ENCODE measurements at regions not wholly inside any gene's neighbourhood (a gene's known extent, or its start where the extent isn't known, plus 50 kb on each side); places are given as distances from the start of the nearest gene placed in this dataset.

DNA sequence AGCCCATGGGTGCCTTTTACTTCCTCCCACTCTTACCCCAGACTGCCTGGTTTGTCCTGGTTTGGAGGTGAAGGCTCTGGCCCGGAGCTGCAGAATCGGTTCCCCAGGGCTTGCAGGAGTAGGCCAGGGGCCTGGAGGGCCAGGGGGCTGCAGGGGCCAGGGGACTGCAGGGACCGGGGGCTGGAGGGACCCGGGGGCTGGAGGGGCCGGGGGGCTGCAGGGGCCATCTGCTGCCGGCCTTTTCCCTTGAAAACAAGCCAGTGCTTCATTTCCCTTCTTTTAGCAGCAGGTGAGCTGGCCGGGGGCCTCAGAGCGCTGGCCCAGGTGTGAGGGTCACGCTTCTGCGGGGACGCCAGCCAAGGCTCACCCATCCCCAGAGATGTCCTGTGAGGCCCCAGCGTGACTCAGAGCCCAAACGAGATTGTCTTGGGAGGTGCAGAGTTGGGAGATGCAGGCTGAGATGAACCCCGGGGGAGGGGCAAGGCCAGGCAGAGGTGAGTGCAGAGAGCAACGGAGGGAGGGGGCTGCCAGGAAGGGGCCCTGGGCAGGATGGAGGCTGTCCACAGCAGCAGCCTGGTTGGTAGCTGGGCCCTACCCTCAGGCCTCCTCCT, 154.9 kb downstream of the KIF26A start:
- Histone ChIP-seq H3K79me2 (ENCODE audit: control insufficient read depth, insufficient read depth, low read length) (no peaks in the 10 kb centered on the region), H3K36me3 (ENCODE audit: control insufficient read depth, insufficient read depth, low read length) (no peaks in the 10 kb centered on the region), H3K4me1 (ENCODE audit: control insufficient read depth, extremely low read depth, insufficient read depth, low read length) (no peaks in the 10 kb centered on the region), H3K27me3 (ENCODE audit: control insufficient read depth, insufficient read depth, low read length) (no peaks in the 10 kb centered on the region), H3K9me3 (ENCODE audit: control insufficient read depth, insufficient read depth, low read depth, low read length) (no peaks in the 10 kb centered on the region), H3K27ac (ENCODE audit: insufficient read depth, low read length) (no peak overlapping the region), H3K9ac (ENCODE audit: insufficient read depth, low read length) (no peak overlapping the region), H2AFZ (ENCODE audit: low read length) (no peak overlapping the region), H4K20me1 (ENCODE audit: control insufficient read depth, extremely low read depth, insufficient read depth, low read length) (no peaks in the 10 kb centered on the region), H3K4me3 (replicated peaks in 1 of 4; ENCODE audit: control extremely low read depth in 1 of 4, insufficient read depth in 1 of 4, low read depth in 3 of 4, low read length in 4 of 4) (no peak overlapping the region), H3K4me2 (ENCODE audit: extremely low read depth, insufficient read depth, low read length) (no peak overlapping the region)
- no peak for DNase-seq (ENCODE audit: low read depth in 2 of 2)
- TF ChIP-seq, protein P1, sequence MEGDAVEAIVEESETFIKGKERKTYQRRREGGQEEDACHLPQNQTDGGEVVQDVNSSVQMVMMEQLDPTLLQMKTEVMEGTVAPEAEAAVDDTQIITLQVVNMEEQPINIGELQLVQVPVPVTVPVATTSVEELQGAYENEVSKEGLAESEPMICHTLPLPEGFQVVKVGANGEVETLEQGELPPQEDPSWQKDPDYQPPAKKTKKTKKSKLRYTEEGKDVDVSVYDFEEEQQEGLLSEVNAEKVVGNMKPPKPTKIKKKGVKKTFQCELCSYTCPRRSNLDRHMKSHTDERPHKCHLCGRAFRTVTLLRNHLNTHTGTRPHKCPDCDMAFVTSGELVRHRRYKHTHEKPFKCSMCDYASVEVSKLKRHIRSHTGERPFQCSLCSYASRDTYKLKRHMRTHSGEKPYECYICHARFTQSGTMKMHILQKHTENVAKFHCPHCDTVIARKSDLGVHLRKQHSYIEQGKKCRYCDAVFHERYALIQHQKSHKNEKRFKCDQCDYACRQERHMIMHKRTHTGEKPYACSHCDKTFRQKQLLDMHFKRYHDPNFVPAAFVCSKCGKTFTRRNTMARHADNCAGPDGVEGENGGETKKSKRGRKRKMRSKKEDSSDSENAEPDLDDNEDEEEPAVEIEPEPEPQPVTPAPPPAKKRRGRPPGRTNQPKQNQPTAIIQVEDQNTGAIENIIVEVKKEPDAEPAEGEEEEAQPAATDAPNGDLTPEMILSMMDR (conservative IDR thresholded peaks at IDR 0.05 in 1 of 2, IDR thresholded peaks at IDR 0.05 in 1 of 2; ENCODE audit: low read depth in 1 of 2, low read length in 2 of 2), result no peak
- TF ChIP-seq EZH2 (IDR thresholded peaks at IDR 0.05; ENCODE audit: low read length, missing control alignments), result no peak

DNA sequence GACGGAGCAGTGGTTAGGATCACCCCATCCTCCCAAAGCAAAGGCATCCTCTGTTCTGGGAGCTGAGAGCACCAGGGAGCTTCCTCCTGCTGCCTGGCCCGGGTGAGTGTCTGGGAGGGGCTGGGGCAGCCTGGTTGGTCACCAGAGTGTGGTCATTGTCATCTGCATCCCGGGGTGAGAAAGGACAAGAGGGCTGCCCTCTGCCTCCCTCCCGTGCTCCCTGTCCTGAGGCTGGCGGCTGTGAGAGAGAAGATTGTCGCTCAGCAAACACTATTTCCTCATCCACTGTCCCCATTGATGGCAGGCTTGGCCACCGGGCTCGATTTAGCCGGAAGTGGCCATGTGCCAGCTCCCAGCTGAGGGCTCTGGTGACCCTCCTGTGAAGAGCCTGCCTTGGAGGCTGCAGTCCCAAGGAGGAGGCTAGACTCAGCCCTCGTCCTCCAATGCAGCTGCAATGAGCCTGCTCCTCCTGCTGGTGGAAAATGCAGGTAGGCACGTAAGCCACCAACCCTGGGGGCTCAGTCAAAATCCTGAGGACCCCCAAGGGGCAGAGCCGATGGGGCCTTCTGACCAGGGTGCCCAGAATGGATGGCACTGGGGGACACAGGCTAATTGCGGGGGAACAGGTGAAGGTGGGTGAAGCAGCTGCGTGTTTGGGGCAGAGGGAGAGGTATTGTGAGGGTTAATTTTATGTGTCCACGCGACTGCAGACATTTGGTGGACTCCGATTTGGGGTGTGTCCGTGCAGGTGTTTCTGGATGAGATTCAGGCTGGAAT, 155.7 kb downstream of the KIF26A start:
- Histone ChIP-seq H3K4me3 (replicated peaks in 1 of 4; ENCODE audit: control extremely low read depth in 1 of 4, insufficient read depth in 1 of 4, low read depth in 3 of 4, low read length in 4 of 4) (no peak overlapping the region), H3K4me1 (ENCODE audit: control insufficient read depth, extremely low read depth, insufficient read depth, low read length) (no peaks in the 10 kb centered on the region), H3K36me3 (ENCODE audit: control insufficient read depth, insufficient read depth, low read length) (no peaks in the 10 kb centered on the region), H3K27me3 (ENCODE audit: control insufficient read depth, insufficient read depth, low read length) (no peaks in the 10 kb centered on the region), H2AFZ (ENCODE audit: low read length) (no peak overlapping the region), H3K9me3 (ENCODE audit: control insufficient read depth, insufficient read depth, low read depth, low read length) (no peaks in the 10 kb centered on the region), H3K79me2 (ENCODE audit: control insufficient read depth, insufficient read depth, low read length) (no peaks in the 10 kb centered on the region), H3K9ac (ENCODE audit: insufficient read depth, low read length) (no peak overlapping the region), H3K27ac (ENCODE audit: insufficient read depth, low read length) (no peak overlapping the region), H4K20me1 (ENCODE audit: control insufficient read depth, extremely low read depth, insufficient read depth, low read length) (no peaks in the 10 kb centered on the region), H3K4me2 (ENCODE audit: extremely low read depth, insufficient read depth, low read length) (no peak overlapping the region)
- DNase-seq (ENCODE audit: low read depth in 2 of 2), result no peak
- TF ChIP-seq, protein P1 (conservative IDR thresholded peaks at IDR 0.05 in 1 of 2, IDR thresholded peaks at IDR 0.05 in 1 of 2; ENCODE audit: low read depth in 1 of 2, low read length in 2 of 2), result no peak

DNA sequence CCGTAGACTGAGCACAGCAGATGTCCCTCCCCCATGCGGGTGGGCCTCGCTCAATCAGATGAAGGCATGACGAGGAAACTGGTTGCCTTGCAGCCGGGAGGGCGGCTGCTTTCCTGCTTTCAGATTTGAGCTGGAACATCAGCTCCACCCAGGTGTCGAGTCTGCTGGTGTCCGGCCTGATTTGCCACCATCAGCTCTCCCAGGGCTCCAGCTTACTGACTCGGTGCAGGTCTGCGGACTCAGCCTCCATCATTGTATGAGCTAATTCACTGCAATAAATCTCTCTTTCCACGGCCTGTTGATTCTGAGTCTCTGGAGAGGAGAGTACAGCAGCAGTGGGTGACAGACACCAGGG, 156.2 kb downstream of the KIF26A start:
- Histone ChIP-seq H3K4me2 (ENCODE audit: extremely low read depth, insufficient read depth, low read length) (no peak overlapping the region), H3K27ac (ENCODE audit: insufficient read depth, low read length) (no peak overlapping the region), H3K27me3 (ENCODE audit: control insufficient read depth, insufficient read depth, low read length) (no peaks in the 10 kb centered on the region), H3K4me3 (replicated peaks in 1 of 4; ENCODE audit: control extremely low read depth in 1 of 4, insufficient read depth in 1 of 4, low read depth in 3 of 4, low read length in 4 of 4) (no peak overlapping the region), H3K36me3 (ENCODE audit: control insufficient read depth, insufficient read depth, low read length) (no peaks in the 10 kb centered on the region), H3K4me1 (ENCODE audit: control insufficient read depth, extremely low read depth, insufficient read depth, low read length) (no peaks in the 10 kb centered on the region), H2AFZ (ENCODE audit: low read length) (no peak overlapping the region), H3K9me3 (ENCODE audit: control insufficient read depth, insufficient read depth, low read depth, low read length) (no peaks in the 10 kb centered on the region), H3K79me2 (ENCODE audit: control insufficient read depth, insufficient read depth, low read length) (no peaks in the 10 kb centered on the region), H4K20me1 (ENCODE audit: control insufficient read depth, extremely low read depth, insufficient read depth, low read length) (no peaks in the 10 kb centered on the region), H3K9ac (ENCODE audit: insufficient read depth, low read length) (no peak overlapping the region)
- no peak for DNase-seq (ENCODE audit: low read depth in 2 of 2)
- TF ChIP-seq, protein P1 (conservative IDR thresholded peaks at IDR 0.05 in 1 of 2, IDR thresholded peaks at IDR 0.05 in 1 of 2; ENCODE audit: low read depth in 1 of 2, low read length in 2 of 2), result no peak
- TF ChIP-seq EZH2 (IDR thresholded peaks at IDR 0.05; ENCODE audit: low read length, missing control alignments), result no peak
